ENCODE measurements at regions not wholly inside any gene's neighbourhood (a gene's known extent, or its start where the extent isn't known, plus 50 kb on each side); places are given as distances from the start of the nearest gene placed in this dataset.
"Not testable (repeated sequence)": the region's sequence is repeated elsewhere in the genome, so short reads cannot be mapped to it uniquely, and the experiment has no call there.

- DNase-seq = no peak
Observed at GRCh38 chr4:141540643-141541042, 95.7 kb upstream of the IL15 start.

GRCh38 chr4:141541851-141542250 lies 94.5 kb upstream of the IL15 start:
- DNase-seq = no peak

GRCh38 chr4:141543176-141543575 lies 93.2 kb upstream of the IL15 start:
- no peak for DNase-seq

- no peak for DNase-seq
Observed at GRCh38 chr4:141543706-141544105, 92.7 kb upstream of the IL15 start.

- no peak for DNase-seq
Observed at GRCh38 chr4:141548791-141549190, 87.6 kb upstream of the IL15 start.

GRCh38 chr4:141560056-141560455 lies 76.3 kb upstream of the IL15 start:
- DNase-seq = no peak

- DNase-seq = no peak
Observed at GRCh38 chr4:141562649-141563048, 73.7 kb upstream of the IL15 start.

GRCh38 chr4:141563723-141564122 lies 72.7 kb upstream of the IL15 start:
- DNase-seq = no peak

GRCh38 chr4:141564961-141565360 lies 71.4 kb upstream of the IL15 start:
- not testable (repeated sequence) for DNase-seq

- no peak for DNase-seq
Observed at GRCh38 chr4:141565379-141566089, 70.8 kb upstream of the IL15 start.

GRCh38 chr4:141567326-141567915 lies 69.0 kb upstream of the IL15 start:
- no peak for DNase-seq

- DNase-seq = no peak
Observed at GRCh38 chr4:141569141-141569540, 67.2 kb upstream of the IL15 start.

GRCh38 chr4:141570290-141570689 lies 66.1 kb upstream of the IL15 start:
- DNase-seq = no peak

- DNase-seq = no peak
Observed at GRCh38 chr4:141571362-141571761, 65.0 kb upstream of the IL15 start.

- no peak for DNase-seq
Observed at GRCh38 chr4:141571793-141572192, 64.6 kb upstream of the IL15 start.

GRCh38 chr4:141573678-141574077 lies 62.7 kb upstream of the IL15 start:
- DNase-seq = no peak

- no peak for DNase-seq
Observed at GRCh38 chr4:141575884-141576283, 60.5 kb upstream of the IL15 start.

GRCh38 chr4:141576585-141577110 lies 59.7 kb upstream of the IL15 start:
- DNase-seq = no peak

GRCh38 chr4:141578451-141578850 lies 57.9 kb upstream of the IL15 start:
- DNase-seq = no peak

GRCh38 chr4:141580523-141580922 lies 55.9 kb upstream of the IL15 start:
- no peak for DNase-seq

Measured in femur (tissue), 1 donor.